B cell (primary cell): ENCODE measurements at regions not wholly inside any gene's neighbourhood (a gene's known extent, or its start where the extent isn't known, plus 50 kb on each side); places are given as distances from the start of the nearest gene placed in this dataset.

Experiments used
- ATAC-seq: fragments of 200-7000 bp; cut with Tn5 transposase; one replicate; pipeline ENCODE4 v1.10.0; 2021; ENCODE audit warnings: low read depth, mild to moderate bottlenecking, moderate number of reproducible peaks, moderate library complexity
- CTCF ChIA-PET: fragments of 350-600 bp; sonication (Branson Sonifier 250); formaldehyde crosslinking; loops from one replicate; lab custom pipeline; 2021; ENCODE audit warnings: antibody characterized with exemption, inconsistent platforms; lab: Charles Lee
- POLR2A ChIA-PET: fragments of 350-600 bp; sonication (Branson Sonifier 250); formaldehyde crosslinking; loops from one replicate; lab custom pipeline; 2021; ENCODE audit warnings: antibody characterized with exemption; lab: Charles Lee
- DNase-seq: peaks from one replicate; pipeline ENCODE4 v3.0.0; 2013
- H2AFZ ChIP-seq: 2 replicates; pipeline ENCODE4 v1.6.1; 2012; ENCODE audit warnings: mild to moderate bottlenecking, low read depth, low read length; ENCODE audit not compliant: insufficient read depth, poor library complexity, severe bottlenecking
- H3K27ac ChIP-seq, 2 donors: 1 replicate in 1 of 2; 2 replicates in 1 of 2; pipeline ENCODE4 v1.5.1; 2012 to 2013; ENCODE audit warnings: low read length in 2 of 2, mild to moderate bottlenecking in 2 of 2, moderate library complexity in 1 of 2
- H3K27me3 ChIP-seq, 4 experiments: fragments of 200-600 bp in 1 of 4; sonication (generic) in 1 of 4; replicated peaks in 1 of 4; 1 replicate in 2 of 4; 2 replicates in 2 of 4; pipeline versions ENCODE4 v1.6.1 to v1.7.0; 2013 to 2016; ENCODE audit warnings: low read length in 3 of 4, mild to moderate bottlenecking in 2 of 4, mixed read lengths in 1 of 4, moderate library complexity in 1 of 4; ENCODE audit not compliant: insufficient read depth in 4 of 4, control insufficient read depth in 3 of 4; ENCODE audit errors: control extremely low read depth in 1 of 4
- H3K36me3 ChIP-seq, 2 experiments: replicated peaks in 1 of 2; 1 replicate in 1 of 2; 2 replicates in 1 of 2; pipeline versions ENCODE4 v1.6.1 to v1.7.1; 2013; ENCODE audit warnings: low read length in 1 of 2; ENCODE audit not compliant: insufficient read depth in 2 of 2, control insufficient read depth in 1 of 2; ENCODE audit errors: control extremely low read depth in 1 of 2, extremely low read depth in 1 of 2
- H3K4me1 ChIP-seq, 2 donors: fragments of 200-600 bp in 1 of 2; sonication (generic) in 1 of 2; 1 replicate in 1 of 2; 2 replicates in 1 of 2; pipeline versions ENCODE4 v1.5.1 to v1.6.1; 2013 to 2017; ENCODE audit warnings: low read length in 2 of 2; ENCODE audit not compliant: control insufficient read depth in 2 of 2, insufficient read depth in 2 of 2
- H3K4me2 ChIP-seq: replicated peaks from 2 replicates; pipeline ENCODE3; 2012; ENCODE audit warnings: mild to moderate bottlenecking, low read depth, low read length; ENCODE audit not compliant: poor library complexity, severe bottlenecking
- H3K4me3 ChIP-seq, 5 experiments: fragments of 200-600 bp in 1 of 5; sonication (generic) in 1 of 5; 1 replicate in 3 of 5; 2 replicates in 2 of 5; pipeline versions ENCODE4 v1.5.1 to v1.7.0; 2011 to 2016; ENCODE audit warnings: low read length in 4 of 5, mild to moderate bottlenecking in 4 of 5, low read depth in 2 of 5, control low read depth in 1 of 5, moderate library complexity in 1 of 5; ENCODE audit not compliant: insufficient read depth in 1 of 5; ENCODE audit errors: control extremely low read depth in 1 of 5, extremely low read depth in 1 of 5
- H3K79me2 ChIP-seq: fragments of 200-600 bp; sonication (generic); one replicate; pipeline ENCODE4 v1.6.0; 2016; ENCODE audit warnings: low read length; ENCODE audit not compliant: control insufficient read depth, insufficient read depth
- H3K9ac ChIP-seq: fragments of 200-600 bp; sonication (generic); 2 replicates; pipeline ENCODE4 v1.6.1; 2017; ENCODE audit warnings: mild to moderate bottlenecking, low read length, moderate library complexity
- H3K9me3 ChIP-seq, 3 donors: one replicate each; pipeline versions ENCODE4 v1.6.1 to v1.7.1; 2013; ENCODE audit warnings: low read length in 2 of 3; ENCODE audit not compliant: control insufficient read depth in 2 of 3, insufficient read depth in 1 of 3; ENCODE audit errors: control extremely low read depth in 1 of 3
- H4K20me1 ChIP-seq: 2 replicates; pipeline ENCODE4 v1.6.0; 2012; ENCODE audit warnings: mild to moderate bottlenecking, low read length; ENCODE audit not compliant: insufficient read depth, control insufficient read depth, poor library complexity, severe bottlenecking
- H3K27ac Mint-ChIP-seq: one replicate; pipeline ENCODE4 v1.8.0; 2021; ENCODE audit warnings: mixed read lengths
- H3K27me3 Mint-ChIP-seq: one replicate; pipeline ENCODE4 v1.8.0; 2021; ENCODE audit warnings: mixed read lengths
- H3K4me1 Mint-ChIP-seq: one replicate; pipeline ENCODE4 v1.8.0; 2021; ENCODE audit warnings: mixed read lengths
- H3K4me3 Mint-ChIP-seq: one replicate; pipeline ENCODE4 v1.8.0; 2021; ENCODE audit warnings: mixed read lengths
- H3K9me3 Mint-ChIP-seq: one replicate; pipeline ENCODE4 v1.8.0; 2022; ENCODE audit warnings: mixed read lengths; ENCODE audit not compliant: insufficient read depth
- EZH2 ChIP-seq: IDR thresholded peaks from 2 replicates; pipeline ENCODE4 v1.6.1; 2012; ENCODE audit warnings: borderline replicate concordance, low read depth, mild to moderate bottlenecking, moderate library complexity, low read length; ENCODE audit not compliant: insufficient read depth, poor library complexity, severe bottlenecking
- WGBS: methylation state at CpG from one replicate; pipeline ENCODE4 v1.1.5; 2013; ENCODE audit warnings: missing lambda C conversion rate; ENCODE audit not compliant: insufficient coverage; 5-methylcytosine and 5-hydroxymethylcytosine counted together
- intact Hi-C: fragments of 100-400 bp; cut with micrococcal nuclease; formaldehyde crosslinking; loops from one replicate; pipeline ENCODE4 v1.10.0; 2022
- TF ChIP-seq, protein P1 (sequence below): fragments of 200-600 bp; IDR thresholded peaks from one replicate; pipeline ENCODE4 v1.8.0; 2022; ENCODE audit warnings: antibody characterized with exemption, mild to moderate bottlenecking

DNA sequence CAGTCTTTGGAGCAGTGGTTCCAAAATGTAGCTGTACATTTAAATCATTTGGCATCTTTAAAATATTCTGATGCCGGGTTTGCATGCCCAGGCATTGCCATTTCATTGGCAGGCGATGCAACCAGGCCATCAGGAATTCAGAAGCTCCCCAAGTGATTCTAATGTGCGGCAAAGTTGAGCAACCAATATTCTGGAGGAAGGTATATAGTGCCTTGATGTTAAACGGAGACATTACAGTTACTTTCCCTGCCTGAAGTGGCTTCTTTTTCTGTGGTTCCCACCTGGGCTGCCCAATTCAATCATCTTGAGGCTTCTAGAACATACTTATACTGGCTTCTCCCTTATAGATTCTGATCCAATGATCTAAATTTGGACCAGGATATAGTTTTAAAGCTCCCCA lies 68.7 kb upstream of the PGM2 start:
- intact Hi-C loops: no loop called here
- TF ChIP-seq, protein P1, sequence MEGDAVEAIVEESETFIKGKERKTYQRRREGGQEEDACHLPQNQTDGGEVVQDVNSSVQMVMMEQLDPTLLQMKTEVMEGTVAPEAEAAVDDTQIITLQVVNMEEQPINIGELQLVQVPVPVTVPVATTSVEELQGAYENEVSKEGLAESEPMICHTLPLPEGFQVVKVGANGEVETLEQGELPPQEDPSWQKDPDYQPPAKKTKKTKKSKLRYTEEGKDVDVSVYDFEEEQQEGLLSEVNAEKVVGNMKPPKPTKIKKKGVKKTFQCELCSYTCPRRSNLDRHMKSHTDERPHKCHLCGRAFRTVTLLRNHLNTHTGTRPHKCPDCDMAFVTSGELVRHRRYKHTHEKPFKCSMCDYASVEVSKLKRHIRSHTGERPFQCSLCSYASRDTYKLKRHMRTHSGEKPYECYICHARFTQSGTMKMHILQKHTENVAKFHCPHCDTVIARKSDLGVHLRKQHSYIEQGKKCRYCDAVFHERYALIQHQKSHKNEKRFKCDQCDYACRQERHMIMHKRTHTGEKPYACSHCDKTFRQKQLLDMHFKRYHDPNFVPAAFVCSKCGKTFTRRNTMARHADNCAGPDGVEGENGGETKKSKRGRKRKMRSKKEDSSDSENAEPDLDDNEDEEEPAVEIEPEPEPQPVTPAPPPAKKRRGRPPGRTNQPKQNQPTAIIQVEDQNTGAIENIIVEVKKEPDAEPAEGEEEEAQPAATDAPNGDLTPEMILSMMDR: no peak
- no peak for TF ChIP-seq EZH2
- no peak overlapping the region for H3K9ac ChIP-seq
- Mint-ChIP-seq H3K4me3 (peak overlapping the region; percentile 29), H3K27me3 (no peaks in the 10 kb centered on the region), H3K9me3 (no peaks in the 10 kb centered on the region), H3K27ac (peak overlapping the region; percentile 56), H3K4me1 (peaks cover 36% of the 10 kb centered on the region)
- POLR2A ChIA-PET: no interaction called here
- H3K9me3 ChIP-seq: no peaks in the 10 kb centered on the region
- peak overlapping the region in 1 of 5 experiments; percentile 26 for H3K4me3 ChIP-seq
- DNase-seq: no peak
- no peaks in the 10 kb centered on the region for H3K36me3 ChIP-seq
- H3K27ac ChIP-seq: peak overlapping the region; percentile 12 to 49
- H3K79me2 ChIP-seq: no peaks in the 10 kb centered on the region
- no peaks in the 10 kb centered on the region for H4K20me1 ChIP-seq
- H2AFZ ChIP-seq: peak overlapping the region; percentile 13
- ATAC-seq: no peak
- H3K4me2 ChIP-seq: peak overlapping the region; percentile 43
- CTCF ChIA-PET: interaction anchor here (1.0 to 1.9 kb wide), 3 partner anchors 8 to 59 kb away, joined by 3 to 5 read pairs (median 4); no protein-coding TSS in a partner anchor
- H3K27me3 ChIP-seq: no peaks in the 10 kb centered on the region
- H3K4me1 ChIP-seq: peaks cover 25 to 38% of the 10 kb centered on the region in 2 donors
- 78% methylated on average over 3 of the region's 4 CpGs for WGBS

DNA sequence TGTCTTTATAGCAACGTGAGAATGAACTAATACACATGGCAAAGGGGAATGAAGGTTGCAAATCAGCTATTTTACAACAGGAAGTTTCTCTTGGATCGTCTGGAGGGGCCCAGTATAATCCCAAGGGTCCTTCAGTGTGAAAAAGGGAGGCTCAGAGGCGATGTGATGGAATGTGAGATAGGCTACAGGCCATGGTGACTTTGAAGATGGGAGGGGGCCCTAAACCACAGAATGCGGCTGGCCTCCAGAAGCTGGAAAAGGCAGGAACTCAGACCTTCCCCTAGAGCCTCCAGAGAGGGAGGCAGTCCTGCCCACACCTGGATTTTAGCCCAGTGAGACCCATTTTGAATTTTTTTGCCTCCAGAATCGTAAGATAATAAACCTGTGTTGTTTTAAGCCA lies 69.4 kb upstream of the PGM2 start:
- CTCF ChIA-PET: interaction anchor here (1.9 kb wide), 1 partner anchor 37 kb away, joined by 5 read pairs; no protein-coding TSS in a partner anchor
- Histone ChIP-seq H3K9ac (no peak overlapping the region), H3K4me2 (no peak overlapping the region), H3K4me3 (no peak overlapping the region), H3K4me1 (peaks cover 25 to 38% of the 10 kb centered on the region in 2 donors), H3K27ac (no peak overlapping the region), H4K20me1 (no peaks in the 10 kb centered on the region), H3K36me3 (no peaks in the 10 kb centered on the region), H2AFZ (no peak overlapping the region), H3K79me2 (no peaks in the 10 kb centered on the region), H3K27me3 (no peaks in the 10 kb centered on the region), H3K9me3 (no peaks in the 10 kb centered on the region)
- no peaks in the 10 kb centered on the region for H3K9me3 Mint-ChIP-seq
- no peaks in the 10 kb centered on the region for H3K27me3 Mint-ChIP-seq
- POLR2A ChIA-PET: no interaction called here
- H3K27ac Mint-ChIP-seq: peak overlapping the region; percentile 20
- no peak for TF ChIP-seq EZH2
- TF ChIP-seq, protein P1: no peak
- ATAC-seq (no peak), DNase-seq (no peak)
- WGBS: 76% methylated on average over 3 of the region's 5 CpGs
- no peak overlapping the region for H3K4me3 Mint-ChIP-seq
- intact Hi-C loops: no loop called here
- H3K4me1 Mint-ChIP-seq: peaks cover 36% of the 10 kb centered on the region
